Immature natural killer cell (primary cell): ENCODE measurements at regions not wholly inside any gene's neighbourhood (a gene's known extent, or its start where the extent isn't known, plus 50 kb on each side); places are given as distances from the start of the nearest gene placed in this dataset.
"Not testable (repeated sequence)": the region's sequence is repeated elsewhere in the genome, so short reads cannot be mapped to it uniquely, and the experiment has no call there.

ENCODE experiments used
- DNase-seq, 3 donors: peaks; one replicate each; pipeline ENCODE4 v3.0.0; 2022; ENCODE audit warnings: mixed read lengths in 1 of 3
- H3K27ac Mint-ChIP-seq, 6 donors: one replicate each; pipeline ENCODE4 v1.8.0; 2020; ENCODE audit warnings: mixed read lengths in 6 of 6, mild to moderate bottlenecking in 5 of 6, inconsistent platforms in 4 of 6, moderate library complexity in 3 of 6
- H3K27me3 Mint-ChIP-seq, 3 donors: one replicate each; pipeline ENCODE4 v1.8.0; 2020 to 2021; ENCODE audit warnings: low read depth in 3 of 3, mild to moderate bottlenecking in 3 of 3, mixed read lengths in 3 of 3, moderate library complexity in 3 of 3, inconsistent platforms in 1 of 3
- H3K36me3 Mint-ChIP-seq, 3 donors: one replicate each; pipeline ENCODE4 v1.8.0; 2020; ENCODE audit warnings: mixed read lengths in 3 of 3, inconsistent platforms in 2 of 3, mild to moderate bottlenecking in 2 of 3
- H3K4me1 Mint-ChIP-seq, 2 donors: one replicate each; pipeline ENCODE4 v1.8.0; 2020; ENCODE audit warnings: inconsistent platforms in 2 of 2, mild to moderate bottlenecking in 2 of 2, mixed read lengths in 2 of 2, moderate library complexity in 1 of 2
- H3K4me3 Mint-ChIP-seq, 5 donors: one replicate each; pipeline ENCODE4 v1.8.0; 2020; ENCODE audit warnings: mild to moderate bottlenecking in 5 of 5, mixed read lengths in 5 of 5, inconsistent platforms in 3 of 5, moderate library complexity in 3 of 5
- H3K9me3 Mint-ChIP-seq, 6 donors: one replicate each; pipeline ENCODE4 v1.8.0; 2020; ENCODE audit warnings: mild to moderate bottlenecking in 6 of 6, mixed read lengths in 6 of 6, inconsistent platforms in 4 of 6, moderate library complexity in 3 of 6

GRCh38 chrX:4613651-4614050 lies 900.2 kb upstream of the PRKX start:
- H3K9me3 Mint-ChIP-seq: peaks cover 4 to 24% (median 10%) of the 10 kb centered on the region in 6 donors
- H3K36me3 Mint-ChIP-seq, H3K27me3 Mint-ChIP-seq, H3K4me1 Mint-ChIP-seq, H3K4me3 Mint-ChIP-seq, H3K27ac Mint-ChIP-seq, DNase-seq: not testable (repeated sequence)

- no peak overlapping the region for H3K4me3 Mint-ChIP-seq
- no peak overlapping the region for H3K27ac Mint-ChIP-seq
- H3K4me1 Mint-ChIP-seq: no peaks in the 10 kb centered on the region
- H3K27me3 Mint-ChIP-seq: peaks cover 0 to 2% (median 2%) of the 10 kb centered on the region in 3 donors
- no peaks in the 10 kb centered on the region for H3K36me3 Mint-ChIP-seq
- H3K9me3 Mint-ChIP-seq: peaks cover 5 to 25% (median 8%) of the 10 kb centered on the region in 6 donors
- DNase-seq: no peak
Observed at GRCh38 chrX:4588893-4589292, 875.4 kb upstream of the PRKX start.

GRCh38 chrX:4588466-4588865 lies 875.0 kb upstream of the PRKX start:
- no peak overlapping the region for H3K27ac Mint-ChIP-seq
- H3K27me3 Mint-ChIP-seq: peaks cover 0 to 2% (median 2%) of the 10 kb centered on the region in 3 donors
- no peak for DNase-seq
- no peaks in the 10 kb centered on the region for H3K36me3 Mint-ChIP-seq
- H3K9me3 Mint-ChIP-seq: peaks cover 5 to 25% (median 9%) of the 10 kb centered on the region in 6 donors
- no peaks in the 10 kb centered on the region for H3K4me1 Mint-ChIP-seq
- H3K4me3 Mint-ChIP-seq: no peak overlapping the region

GRCh38 chrX:4588056-4588455 lies 874.6 kb upstream of the PRKX start:
- no peaks in the 10 kb centered on the region for H3K36me3 Mint-ChIP-seq
- H3K4me1 Mint-ChIP-seq: no peaks in the 10 kb centered on the region
- no peak overlapping the region for H3K4me3 Mint-ChIP-seq
- H3K27ac Mint-ChIP-seq: no peak overlapping the region
- no peak for DNase-seq
- peaks cover 0 to 2% (median 2%) of the 10 kb centered on the region in 3 donors for H3K27me3 Mint-ChIP-seq
- peaks cover 5 to 25% (median 9%) of the 10 kb centered on the region in 6 donors for H3K9me3 Mint-ChIP-seq

- Mint-ChIP-seq H3K36me3 (no peaks in the 10 kb centered on the region), H3K4me3 (no peak overlapping the region), H3K4me1 (no peaks in the 10 kb centered on the region), H3K27me3 (peaks cover 0 to 8% (median 1%) of the 10 kb centered on the region in 3 donors), H3K27ac (no peak overlapping the region), H3K9me3 (peaks cover 0 to 14% (median 5%) of the 10 kb centered on the region in 6 donors)
- DNase-seq: no peak
Observed at GRCh38 chrX:4579999-4580398, 866.5 kb upstream of the PRKX start.

- Mint-ChIP-seq H3K4me3 (no peak overlapping the region), H3K4me1 (no peaks in the 10 kb centered on the region), H3K9me3 (peaks cover 0 to 14% (median 5%) of the 10 kb centered on the region in 6 donors), H3K27ac (no peak overlapping the region), H3K27me3 (peaks cover 0 to 8% (median 1%) of the 10 kb centered on the region in 3 donors), H3K36me3 (no peaks in the 10 kb centered on the region)
- no peak for DNase-seq
Observed at GRCh38 chrX:4579480-4579879, 866.0 kb upstream of the PRKX start.

GRCh38 chrX:4572691-4573090 lies 859.2 kb upstream of the PRKX start:
- DNase-seq: no peak
- H3K4me3 Mint-ChIP-seq: no peak overlapping the region
- no peaks in the 10 kb centered on the region for H3K36me3 Mint-ChIP-seq
- peaks cover 1 to 5% (median 3%) of the 10 kb centered on the region in 3 donors for H3K27me3 Mint-ChIP-seq
- H3K27ac Mint-ChIP-seq: no peak overlapping the region
- no peaks in the 10 kb centered on the region for H3K4me1 Mint-ChIP-seq
- H3K9me3 Mint-ChIP-seq: peaks cover 0 to 13% (median 6%) of the 10 kb centered on the region in 6 donors

- H3K27me3 Mint-ChIP-seq: peaks cover 0 to 3% (median 1%) of the 10 kb centered on the region in 3 donors
- no peak overlapping the region for H3K27ac Mint-ChIP-seq
- no peak overlapping the region for H3K4me3 Mint-ChIP-seq
- DNase-seq: no peak
- peaks cover 0 to 13% (median 6%) of the 10 kb centered on the region in 6 donors for H3K9me3 Mint-ChIP-seq
- no peaks in the 10 kb centered on the region for H3K4me1 Mint-ChIP-seq
- H3K36me3 Mint-ChIP-seq: no peaks in the 10 kb centered on the region
Observed at GRCh38 chrX:4570151-4570550, 856.7 kb upstream of the PRKX start.

GRCh38 chrX:4560192-4560591 lies 846.7 kb upstream of the PRKX start:
- Mint-ChIP-seq H3K4me3 (no peak overlapping the region), H3K27me3 (peaks cover 0 to 3% (median 0%) of the 10 kb centered on the region in 3 donors), H3K27ac (no peak overlapping the region), H3K36me3 (no peaks in the 10 kb centered on the region), H3K4me1 (no peaks in the 10 kb centered on the region), H3K9me3 (peaks cover 0 to 4% (median under 1%) of the 10 kb centered on the region in 6 donors)
- DNase-seq: no peak

- H3K4me1 Mint-ChIP-seq: no peaks in the 10 kb centered on the region
- H3K36me3 Mint-ChIP-seq: no peaks in the 10 kb centered on the region
- peaks cover 0 to 2% (median 1%) of the 10 kb centered on the region in 3 donors for H3K27me3 Mint-ChIP-seq
- no peak overlapping the region for H3K27ac Mint-ChIP-seq
- no peak for DNase-seq
- peaks cover 0 to 3% (median 0%) of the 10 kb centered on the region in 6 donors for H3K9me3 Mint-ChIP-seq
- H3K4me3 Mint-ChIP-seq: no peak overlapping the region
Observed at GRCh38 chrX:4550018-4550417, 836.6 kb upstream of the PRKX start.

GRCh38 chrX:4547213-4547836 lies 833.9 kb upstream of the PRKX start:
- Mint-ChIP-seq H3K27me3 (peaks cover 0 to 3% (median 2%) of the 10 kb centered on the region in 3 donors), H3K36me3 (no peaks in the 10 kb centered on the region), H3K27ac (no peak overlapping the region), H3K9me3 (peaks cover 0 to 2% (median 0%) of the 10 kb centered on the region in 6 donors), H3K4me3 (no peak overlapping the region), H3K4me1 (no peaks in the 10 kb centered on the region)
- peak in 2 of 3 donors; percentile 3 to 16 for DNase-seq

GRCh38 chrX:4546178-4546577 lies 832.7 kb upstream of the PRKX start:
- not testable (repeated sequence) for H3K27ac Mint-ChIP-seq, H3K4me1 Mint-ChIP-seq, H3K4me3 Mint-ChIP-seq, H3K27me3 Mint-ChIP-seq, H3K9me3 Mint-ChIP-seq, H3K36me3 Mint-ChIP-seq, DNase-seq

- Mint-ChIP-seq H3K36me3 (no peaks in the 10 kb centered on the region), H3K4me3 (no peak overlapping the region), H3K27me3 (peaks cover 0 to 3% (median 0%) of the 10 kb centered on the region in 3 donors)
Observed at GRCh38 chrX:4528247-4528646, 814.8 kb upstream of the PRKX start.

GRCh38 chrX:4485912-4486311 lies 772.5 kb upstream of the PRKX start:
- Mint-ChIP-seq H3K27me3 (peaks cover 0 to 2% (median 0%) of the 10 kb centered on the region in 3 donors), H3K4me1 (no peaks in the 10 kb centered on the region), H3K27ac (no peak overlapping the region), H3K4me3 (no peak overlapping the region), H3K9me3 (peaks cover 0 to 22% (median 5%) of the 10 kb centered on the region in 6 donors), H3K36me3 (no peaks in the 10 kb centered on the region)
- no peak for DNase-seq

More at GRCh38 chrX:4528247-4528646, 814.8 kb upstream of the PRKX start:
- Mint-ChIP-seq H3K9me3 (peaks cover 0 to 4% (median 0%) of the 10 kb centered on the region in 6 donors), H3K4me1 (no peaks in the 10 kb centered on the region), H3K27ac (no peak overlapping the region)
- DNase-seq: no peak

- peaks cover 0 to 18% (median 7%) of the 10 kb centered on the region in 6 donors for H3K9me3 Mint-ChIP-seq
- no peak for DNase-seq
- no peaks in the 10 kb centered on the region for H3K4me1 Mint-ChIP-seq
- no peak overlapping the region for H3K27ac Mint-ChIP-seq
- H3K27me3 Mint-ChIP-seq: peaks cover 0 to 2% (median 0%) of the 10 kb centered on the region in 3 donors
- H3K36me3 Mint-ChIP-seq: no peaks in the 10 kb centered on the region
- no peak overlapping the region for H3K4me3 Mint-ChIP-seq
Observed at GRCh38 chrX:4484266-4484665, 770.8 kb upstream of the PRKX start.
